SU-DHL-6 (cell line): ENCODE measurements at regions not wholly inside any gene's neighbourhood (a gene's known extent, or its start where the extent isn't known, plus 50 kb on each side); places are given as distances from the start of the nearest gene placed in this dataset.

Experiments used
- H2AFZ ChIP-seq: fragments of 200-600 bp; sonication (generic); 2 replicates; pipeline ENCODE4 v1.6.1; 2014; ENCODE audit warnings: low read depth, mild to moderate bottlenecking, moderate library complexity, mixed read lengths, antibody characterized with exemption, low read length; ENCODE audit not compliant: severe bottlenecking
- H3F3A ChIP-seq: fragments of 200-600 bp; shearing (Covaris generic); 2 replicates; pipeline ENCODE4 v1.6.0; 2016; ENCODE audit warnings: antibody characterized with exemption, mild to moderate bottlenecking; ENCODE audit not compliant: insufficient read depth
- H3K27ac ChIP-seq: fragments of 200-600 bp; sonication (generic); 2 replicates; pipeline ENCODE4 v1.5.1; 2016; ENCODE audit warnings: low read depth, mild to moderate bottlenecking, low read length, moderate library complexity, mixed read lengths
- H3K27me3 ChIP-seq: fragments of 200-600 bp; sonication (generic), shearing (Covaris generic); 2 replicates; pipeline ENCODE4 v1.6.0; 2014; ENCODE audit warnings: mild to moderate bottlenecking, low read length
- H3K36me3 ChIP-seq: fragments of 200-600 bp; sonication (generic); 2 replicates; pipeline ENCODE4 v1.6.1; 2014; ENCODE audit warnings: mild to moderate bottlenecking, low read length, mixed read lengths
- H3K4me2 ChIP-seq: fragments of 300-600, 200-600 bp; shearing (Covaris generic), sonication (generic); 2 replicates; pipeline ENCODE4 v1.6.0; 2014; ENCODE audit warnings: low read length, low read depth, mild to moderate bottlenecking; ENCODE audit not compliant: poor library complexity, severe bottlenecking
- H3K4me3 ChIP-seq: fragments of 200-600 bp; sonication (generic); 2 replicates; pipeline ENCODE4 v1.5.1; 2014; ENCODE audit warnings: antibody characterized with exemption, low read length, mild to moderate bottlenecking, mixed read lengths; ENCODE audit not compliant: insufficient read depth, poor library complexity, severe bottlenecking
- H3K79me2 ChIP-seq: fragments of 200-600 bp; sonication (generic); 2 replicates; pipeline ENCODE4 v1.6.1; 2014; ENCODE audit warnings: mild to moderate bottlenecking, low read length, moderate library complexity; ENCODE audit not compliant: insufficient read depth
- H3K9ac ChIP-seq: fragments of 200-600 bp; sonication (generic); 2 replicates; pipeline ENCODE4 v1.7.0; 2014; ENCODE audit warnings: mild to moderate bottlenecking, low read length
- H3K9me2 ChIP-seq: fragments of 200-600 bp; sonication (generic); replicated peaks from 2 replicates; pipeline ENCODE4 v1.6.1; 2014; ENCODE audit warnings: low read length; ENCODE audit not compliant: insufficient read depth
- H3K9me3 ChIP-seq: fragments of 200-600 bp; sonication (generic); 2 replicates; pipeline ENCODE4 v1.6.1; 2014; ENCODE audit warnings: low read length, mixed read lengths; ENCODE audit not compliant: insufficient read depth
- H4K20me1 ChIP-seq: fragments of 200-600 bp; sonication (generic); 2 replicates; pipeline ENCODE4 v1.6.1; 2014; ENCODE audit warnings: low read depth, mild to moderate bottlenecking, antibody characterized with exemption, low read length, moderate library complexity, mixed read lengths
- CTCF ChIP-seq: fragments of 200-600 bp; sonication (generic); IDR thresholded peaks from one replicate; pipeline ENCODE4 v1.5.1; 2017; ENCODE audit warnings: antibody characterized with exemption, mild to moderate bottlenecking, low read length, moderate library complexity; ENCODE audit not compliant: insufficient read depth, poor library complexity, severe bottlenecking
- EZH2phosphoT487 ChIP-seq: fragments of 200-600 bp; sonication (generic), shearing (Covaris generic); conservative IDR thresholded peaks from 2 replicates; pipeline ENCODE4 v1.6.1; 2018; ENCODE audit warnings: mild to moderate bottlenecking, antibody characterized with exemption, low read length, moderate library complexity, mixed read lengths

DNA sequence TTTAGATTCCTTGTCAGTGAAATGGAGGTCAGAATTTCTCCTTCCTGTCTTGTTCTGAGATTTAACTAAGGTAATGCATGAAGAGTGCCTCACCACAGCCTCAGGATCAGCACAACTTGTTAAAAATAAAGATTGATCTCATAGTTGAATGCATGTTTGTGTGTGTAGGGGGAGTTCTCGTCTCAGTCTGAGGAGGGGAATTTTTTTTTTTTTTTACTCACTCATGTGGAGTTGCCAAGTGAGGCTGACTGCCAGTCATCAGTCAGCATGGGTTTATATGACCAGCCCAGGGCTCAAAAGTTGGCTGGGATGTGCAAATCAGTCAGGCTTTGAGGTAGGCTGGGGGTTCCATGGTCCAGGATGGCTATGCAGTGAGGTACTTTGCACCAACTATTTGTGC lies 113.2 kb downstream of the FANCF start:
- H4K20me1 ChIP-seq, result no peaks in the 10 kb centered on the region
- no peak overlapping the region for H2AFZ ChIP-seq
- no peaks in the 10 kb centered on the region for H3K27me3 ChIP-seq
- TF ChIP-seq CTCF (no peak), EZH2phosphoT487 (no peak)
- no peaks in the 10 kb centered on the region for H3K79me2 ChIP-seq
- H3F3A ChIP-seq, result no peaks in the 10 kb centered on the region
- no peak overlapping the region for H3K4me3 ChIP-seq
- H3K9ac ChIP-seq, result no peak overlapping the region
- no peaks in the 10 kb centered on the region for H3K9me3 ChIP-seq
- no peak overlapping the region for H3K27ac ChIP-seq
- no peaks in the 10 kb centered on the region for H3K9me2 ChIP-seq
- no peak overlapping the region for H3K4me2 ChIP-seq
- H3K36me3 ChIP-seq, result no peaks in the 10 kb centered on the region

GRCh38 chr11:22510741-22511140 lies 114.9 kb downstream of the FANCF start:
- no peaks in the 10 kb centered on the region for H3K9me3 ChIP-seq
- H3K9me2 ChIP-seq, result no peaks in the 10 kb centered on the region
- H2AFZ ChIP-seq, result no peak overlapping the region
- no peak overlapping the region for H3K4me2 ChIP-seq
- no peaks in the 10 kb centered on the region for H3K36me3 ChIP-seq
- TF ChIP-seq CTCF, result no peak
- no peak for TF ChIP-seq EZH2phosphoT487
- H3K79me2 ChIP-seq, result no peaks in the 10 kb centered on the region
- H3K4me3 ChIP-seq, result no peak overlapping the region
- H3K27me3 ChIP-seq, result no peaks in the 10 kb centered on the region
- no peaks in the 10 kb centered on the region for H3F3A ChIP-seq
- H3K27ac ChIP-seq, result no peak overlapping the region
- no peaks in the 10 kb centered on the region for H4K20me1 ChIP-seq
- no peak overlapping the region for H3K9ac ChIP-seq

- no peak for TF ChIP-seq EZH2phosphoT487
- no peak for TF ChIP-seq CTCF
- H3F3A ChIP-seq, result no peaks in the 10 kb centered on the region
- no peak overlapping the region for H2AFZ ChIP-seq
- no peaks in the 10 kb centered on the region for H3K9me3 ChIP-seq
- no peak overlapping the region for H3K4me2 ChIP-seq
- no peaks in the 10 kb centered on the region for H3K79me2 ChIP-seq
- H4K20me1 ChIP-seq, result no peaks in the 10 kb centered on the region
- no peaks in the 10 kb centered on the region for H3K9me2 ChIP-seq
- no peaks in the 10 kb centered on the region for H3K27me3 ChIP-seq
- no peaks in the 10 kb centered on the region for H3K36me3 ChIP-seq
- no peak overlapping the region for H3K9ac ChIP-seq
- no peak overlapping the region for H3K27ac ChIP-seq
- no peak overlapping the region for H3K4me3 ChIP-seq
These were observed 115.6 kb downstream of the FANCF start for GRCh38 chr11:22510010-22510409.
